ENCODE measurements at regions not wholly inside any gene's neighbourhood (a gene's known extent, or its start where the extent isn't known, plus 50 kb on each side); places are given as distances from the start of the nearest gene placed in this dataset.

DNA sequence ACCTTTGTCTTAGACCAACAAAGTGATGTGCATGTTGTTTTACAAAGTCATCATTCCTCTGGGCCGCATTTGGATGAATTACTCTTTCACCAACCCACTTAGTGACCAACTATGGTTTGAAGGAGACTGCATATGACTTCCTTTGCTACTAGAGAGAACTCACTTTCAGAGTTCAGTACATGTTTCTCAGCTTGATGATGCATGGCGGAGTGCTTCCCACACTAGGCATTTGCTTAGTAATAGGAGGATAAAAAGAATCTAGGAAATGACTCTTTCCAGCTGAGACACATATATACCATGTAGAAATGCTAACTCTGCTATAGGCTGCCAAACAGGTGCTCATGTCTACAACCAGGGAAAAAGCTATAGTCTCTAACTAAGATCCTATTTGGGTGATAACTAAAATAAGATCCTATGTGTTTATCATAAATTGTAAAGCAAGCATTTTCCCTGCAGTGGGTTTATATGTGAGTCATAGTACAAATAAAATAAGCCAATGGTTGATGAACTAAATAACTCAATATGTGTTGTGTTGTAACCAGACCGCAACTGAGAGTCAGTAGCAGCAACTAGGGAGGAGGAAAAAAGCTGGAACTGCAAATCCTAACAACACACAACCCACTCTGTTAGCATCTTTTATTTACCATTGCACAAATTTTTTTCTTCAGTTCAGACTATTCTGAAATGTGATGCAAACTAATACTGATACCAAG, 87.2 kb downstream of the TSPAN8 start:
- intact Hi-C loops (cut with micrococcal nuclease; ENCODE audit: unreplicated experiment): no loop called here
- FAIRE-seq (no peak), ATAC-seq (no peak), DNase-seq (ENCODE audit: low spot score) (no peak)
- Histone ChIP-seq H3K9me3 (ENCODE audit: low read length) (no peaks in the 10 kb centered on the region), H2AFZ (ENCODE audit: low read length) (no peak overlapping the region), H4K20me1 (ENCODE audit: insufficient read depth, low read length) (no peaks in the 10 kb centered on the region), H3K4me2 (ENCODE audit: low read depth, low read length) (no peak overlapping the region), H3K27me3 (ENCODE audit: control insufficient read depth in 1 of 2, insufficient read depth in 2 of 2, low read length in 2 of 2) (0 out of 5 replicates have a peak, but pooled peaks cover 0 to 3% of the 10 kb centered on the region in 2 experiments), H3K79me2 (ENCODE audit: insufficient read depth, low read length) (no peaks in the 10 kb centered on the region), H3K4me3 (replicated peaks in 1 of 3; ENCODE audit: insufficient read depth in 1 of 3, low read depth in 2 of 3, low read length in 3 of 3) (no peak overlapping the region), H3K9ac (ENCODE audit: insufficient read depth, low read depth, low read length) (no peak overlapping the region), H3K27ac (ENCODE audit: extremely low read length, insufficient read depth, low read length) (no peak overlapping the region), H3K4me1 (ENCODE audit: insufficient read depth, low read length) (no peaks in the 10 kb centered on the region), H3K36me3 (replicated peaks in 1 of 2; ENCODE audit: control insufficient read depth in 1 of 2, insufficient read depth in 2 of 2, low read length in 2 of 2) (no peaks in the 10 kb centered on the region)
- 19% methylated on average over 3 of the region's 3 CpGs for WGBS (ENCODE audit: low lambda C conversion rate)
- ChIA-PET CTCF (ENCODE audit: low intra/inter-chr PET ratio, low total read pairs) (no interaction called here), POLR2A (no interaction called here)
- no TSS peak for BruUV-seq (replicated peaks)
- in situ Hi-C loops (cut with HindIII; ENCODE audit: extremely low pct_ligation_motif_present, low pct_unique_long_range_greater_than_20kb): no loop called here
- TF ChIP-seq, protein P1, sequence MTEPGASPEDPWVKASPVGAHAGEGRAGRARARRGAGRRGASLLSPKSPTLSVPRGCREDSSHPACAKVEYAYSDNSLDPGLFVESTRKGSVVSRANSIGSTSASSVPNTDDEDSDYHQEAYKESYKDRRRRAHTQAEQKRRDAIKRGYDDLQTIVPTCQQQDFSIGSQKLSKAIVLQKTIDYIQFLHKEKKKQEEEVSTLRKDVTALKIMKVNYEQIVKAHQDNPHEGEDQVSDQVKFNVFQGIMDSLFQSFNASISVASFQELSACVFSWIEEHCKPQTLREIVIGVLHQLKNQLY (CRISPR knock-in tag; IDR thresholded peaks at IDR 0.05): no peak
- TF ChIP-seq MEIS2 (CRISPR knock-in tag; IDR thresholded peaks at IDR 0.05): no peak
- no peak for TF ChIP-seq SMARCC2 (IDR thresholded peaks at IDR 0.05)
- TF ChIP-seq, protein P2, sequence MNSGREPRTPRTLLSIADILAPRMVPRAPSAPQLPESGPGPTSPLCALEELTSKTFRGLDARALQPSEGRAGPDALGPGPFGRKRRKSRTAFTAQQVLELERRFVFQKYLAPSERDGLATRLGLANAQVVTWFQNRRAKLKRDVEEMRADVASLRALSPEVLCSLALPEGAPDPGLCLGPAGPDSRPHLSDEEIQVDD (CRISPR knock-in tag; IDR thresholded peaks at IDR 0.05; ENCODE audit: borderline replicate concordance): no peak
- TF ChIP-seq, protein P3, sequence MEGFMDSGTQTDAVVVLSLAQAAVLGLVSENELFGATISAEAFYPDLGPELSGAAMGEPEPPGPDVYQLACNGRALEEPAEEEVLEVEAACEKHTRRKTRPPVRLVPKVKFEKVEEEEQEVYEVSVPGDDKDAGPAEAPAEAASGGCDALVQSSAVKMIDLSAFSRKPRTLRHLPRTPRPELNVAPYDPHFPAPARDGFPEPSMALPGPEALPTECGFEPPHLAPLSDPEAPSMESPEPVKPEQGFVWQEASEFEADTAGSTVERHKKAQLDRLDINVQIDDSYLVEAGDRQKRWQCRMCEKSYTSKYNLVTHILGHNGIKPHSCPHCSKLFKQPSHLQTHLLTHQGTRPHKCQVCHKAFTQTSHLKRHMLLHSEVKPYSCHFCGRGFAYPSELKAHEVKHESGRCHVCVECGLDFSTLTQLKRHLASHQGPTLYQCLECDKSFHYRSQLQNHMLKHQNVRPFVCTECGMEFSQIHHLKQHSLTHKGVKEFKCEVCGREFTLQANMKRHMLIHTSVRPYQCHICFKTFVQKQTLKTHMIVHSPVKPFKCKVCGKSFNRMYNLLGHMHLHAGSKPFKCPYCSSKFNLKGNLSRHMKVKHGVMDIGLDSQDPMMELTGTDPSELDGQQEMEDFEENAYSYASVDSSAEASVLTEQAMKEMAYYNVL (CRISPR knock-in tag; IDR thresholded peaks at IDR 0.05; ENCODE audit: borderline replicate concordance): no peak
- TF ChIP-seq SMAD3 (CRISPR knock-in tag; IDR thresholded peaks at IDR 0.05): no peak
- TF ChIP-seq, protein P4, sequence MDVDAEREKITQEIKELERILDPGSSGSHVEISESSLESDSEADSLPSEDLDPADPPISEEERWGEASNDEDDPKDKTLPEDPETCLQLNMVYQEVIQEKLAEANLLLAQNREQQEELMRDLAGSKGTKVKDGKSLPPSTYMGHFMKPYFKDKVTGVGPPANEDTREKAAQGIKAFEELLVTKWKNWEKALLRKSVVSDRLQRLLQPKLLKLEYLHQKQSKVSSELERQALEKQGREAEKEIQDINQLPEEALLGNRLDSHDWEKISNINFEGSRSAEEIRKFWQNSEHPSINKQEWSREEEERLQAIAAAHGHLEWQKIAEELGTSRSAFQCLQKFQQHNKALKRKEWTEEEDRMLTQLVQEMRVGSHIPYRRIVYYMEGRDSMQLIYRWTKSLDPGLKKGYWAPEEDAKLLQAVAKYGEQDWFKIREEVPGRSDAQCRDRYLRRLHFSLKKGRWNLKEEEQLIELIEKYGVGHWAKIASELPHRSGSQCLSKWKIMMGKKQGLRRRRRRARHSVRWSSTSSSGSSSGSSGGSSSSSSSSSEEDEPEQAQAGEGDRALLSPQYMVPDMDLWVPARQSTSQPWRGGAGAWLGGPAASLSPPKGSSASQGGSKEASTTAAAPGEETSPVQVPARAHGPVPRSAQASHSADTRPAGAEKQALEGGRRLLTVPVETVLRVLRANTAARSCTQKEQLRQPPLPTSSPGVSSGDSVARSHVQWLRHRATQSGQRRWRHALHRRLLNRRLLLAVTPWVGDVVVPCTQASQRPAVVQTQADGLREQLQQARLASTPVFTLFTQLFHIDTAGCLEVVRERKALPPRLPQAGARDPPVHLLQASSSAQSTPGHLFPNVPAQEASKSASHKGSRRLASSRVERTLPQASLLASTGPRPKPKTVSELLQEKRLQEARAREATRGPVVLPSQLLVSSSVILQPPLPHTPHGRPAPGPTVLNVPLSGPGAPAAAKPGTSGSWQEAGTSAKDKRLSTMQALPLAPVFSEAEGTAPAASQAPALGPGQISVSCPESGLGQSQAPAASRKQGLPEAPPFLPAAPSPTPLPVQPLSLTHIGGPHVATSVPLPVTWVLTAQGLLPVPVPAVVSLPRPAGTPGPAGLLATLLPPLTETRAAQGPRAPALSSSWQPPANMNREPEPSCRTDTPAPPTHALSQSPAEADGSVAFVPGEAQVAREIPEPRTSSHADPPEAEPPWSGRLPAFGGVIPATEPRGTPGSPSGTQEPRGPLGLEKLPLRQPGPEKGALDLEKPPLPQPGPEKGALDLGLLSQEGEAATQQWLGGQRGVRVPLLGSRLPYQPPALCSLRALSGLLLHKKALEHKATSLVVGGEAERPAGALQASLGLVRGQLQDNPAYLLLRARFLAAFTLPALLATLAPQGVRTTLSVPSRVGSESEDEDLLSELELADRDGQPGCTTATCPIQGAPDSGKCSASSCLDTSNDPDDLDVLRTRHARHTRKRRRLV (CRISPR knock-in tag; IDR thresholded peaks at IDR 0.05): no peak
- TF ChIP-seq ZZZ3 (CRISPR knock-in tag; IDR thresholded peaks at IDR 0.05; ENCODE audit: borderline replicate concordance): no peak
- no peak for TF ChIP-seq ZNF30 (CRISPR knock-in tag; IDR thresholded peaks at IDR 0.05)
- no peak for TF ChIP-seq ZNF749 (CRISPR knock-in tag; IDR thresholded peaks at IDR 0.05; ENCODE audit: borderline replicate concordance)
- no peak for TF ChIP-seq XBP1 (CRISPR knock-in tag; IDR thresholded peaks at IDR 0.05)
- TF ChIP-seq HOXA7 (CRISPR knock-in tag; IDR thresholded peaks at IDR 0.05): no peak
- no peak for TF ChIP-seq ATF7-NPFF (CRISPR knock-in tag; IDR thresholded peaks at IDR 0.05; ENCODE audit: low read depth)
